H1 (cell line): ENCODE measurements at regions not wholly inside any gene's neighbourhood (a gene's known extent, or its start where the extent isn't known, plus 50 kb on each side); places are given as distances from the start of the nearest gene placed in this dataset.

Source experiments
- BACH1 ChIP-seq: IDR thresholded peaks from 2 replicates; pipeline ENCODE4 v1.6.1; 2012; ENCODE audit warnings: low read length, improper control_type of control experiment
- CHD7 ChIP-seq: fragments of 300-600 bp; sonication (generic); IDR thresholded peaks from 2 replicates; pipeline ENCODE4 v1.7.1; 2012; ENCODE audit warnings: low read length, moderate library complexity, mild to moderate bottlenecking, inconsistent platforms; ENCODE audit not compliant: insufficient replicate concordance
- EZH2 ChIP-seq: fragments of 200-600 bp; sonication (generic); IDR thresholded peaks from 2 replicates; pipeline ENCODE4 v1.7.1; 2012; ENCODE audit warnings: low read depth, mild to moderate bottlenecking, moderate library complexity, low read length, inconsistent platforms; ENCODE audit not compliant: severe bottlenecking
- FOSL1 ChIP-seq: IDR thresholded peaks from 2 replicates; pipeline ENCODE4 v1.6.1; 2011; ENCODE audit warnings: mild to moderate bottlenecking, low read depth, low read length, moderate library complexity; ENCODE audit not compliant: insufficient read depth
- HDAC6 ChIP-seq: IDR thresholded peaks from one replicate; pipeline ENCODE4 v1.7.1; 2012; ENCODE audit warnings: low read depth, mild to moderate bottlenecking, inconsistent platforms, low read length, moderate library complexity
- KDM5A ChIP-seq: fragments of 200-600 bp; IDR thresholded peaks from 2 replicates; pipeline ENCODE4 v1.7.1; 2012; ENCODE audit warnings: mild to moderate bottlenecking, low read length, inconsistent platforms, mixed read lengths
- NRF1 ChIP-seq: IDR thresholded peaks from 2 replicates; pipeline ENCODE4 v1.6.1; 2011; ENCODE audit warnings: mild to moderate bottlenecking, low read depth, low read length, improper control_type of control experiment
- PHF8 ChIP-seq: fragments of 200-600 bp; sonication (generic); conservative IDR thresholded peaks from 2 replicates; pipeline ENCODE4 v1.7.1; 2012; ENCODE audit warnings: low read depth, mild to moderate bottlenecking, inconsistent platforms, low read length, moderate library complexity
- POLR2A ChIP-seq, 2 experiments: IDR thresholded peaks; 1 replicate in 1 of 2; 2 replicates in 1 of 2; pipeline ENCODE4 v1.6.1; 2011; ENCODE audit warnings: low read depth in 2 of 2, low read length in 2 of 2, mild to moderate bottlenecking in 2 of 2; ENCODE audit errors: control extremely low read depth in 1 of 2
- RAD21 ChIP-seq, 2 experiments: IDR thresholded peaks in 1 of 2; conservative IDR thresholded peaks in 1 of 2; 2 replicates each; pipeline ENCODE4 v1.6.1; 2011; ENCODE audit warnings: low read depth in 2 of 2, low read length in 2 of 2, improper control_type of control experiment in 1 of 2, inconsistent platforms in 1 of 2, mild to moderate bottlenecking in 1 of 2, moderate library complexity in 1 of 2
- SIN3A ChIP-seq, 2 experiments: IDR thresholded peaks in 1 of 2; conservative IDR thresholded peaks in 1 of 2; 2 replicates each; pipeline ENCODE4 v1.6.1; 2011 to 2012; ENCODE audit warnings: low read length in 2 of 2, improper control_type of control experiment in 1 of 2, low read depth in 1 of 2, mild to moderate bottlenecking in 1 of 2
- TEAD4 ChIP-seq: IDR thresholded peaks from 2 replicates; pipeline ENCODE4 v1.6.1; 2012; ENCODE audit warnings: low read depth, low read length, inconsistent platforms, mixed read lengths

GRCh38 chr6:3627501-3627900 lies 124.0 kb downstream of the PXDC1 start (continued):
- TF ChIP-seq CHD7 (no peak), EZH2 (no peak), KDM5A (no peak), BACH1 (no peak), TEAD4 (no peak), HDAC6 (no peak), POLR2A (IDR thresholded peaks at IDR 0.05; ENCODE audit: control extremely low read depth in 1 of 2, low read depth in 2 of 2, low read length in 2 of 2) (no peak), PHF8 (no peak), SIN3A (conservative IDR thresholded peaks at IDR 0.05 in 1 of 2, IDR thresholded peaks at IDR 0.05 in 1 of 2; ENCODE audit: low read depth in 1 of 2, low read length in 2 of 2) (no peak), NRF1 (no peak), FOSL1 (no peak), RAD21 (IDR thresholded peaks at IDR 0.05 in 1 of 2, conservative IDR thresholded peaks at IDR 0.05 in 1 of 2; ENCODE audit: low read depth in 2 of 2, low read length in 2 of 2) (no peak)
